ENCODE measurements at regions not wholly inside any gene's neighbourhood (a gene's known extent, or its start where the extent isn't known, plus 50 kb on each side); places are given as distances from the start of the nearest gene placed in this dataset.

DNA sequence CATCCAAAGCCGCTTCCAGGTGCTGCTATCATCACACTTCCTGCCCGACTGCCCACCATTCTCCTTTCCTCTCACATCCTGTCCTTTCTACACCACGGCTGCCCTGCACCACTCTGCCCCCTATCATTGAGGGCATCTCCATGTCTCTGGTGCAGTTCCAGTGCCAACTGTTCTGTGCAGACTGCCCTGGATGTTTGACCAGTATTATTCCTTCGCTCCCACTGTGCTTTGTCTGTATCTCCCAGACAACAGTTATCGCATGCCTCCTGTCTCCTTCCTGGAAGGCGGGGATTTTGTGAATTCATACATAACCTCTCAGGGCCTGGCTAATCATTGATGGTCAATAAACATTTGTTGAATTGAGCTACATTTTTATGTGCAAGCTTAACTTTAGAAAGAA, 63.6 kb upstream of the GNG12 start:
- TF ChIP-seq POLR2AphosphoS5 (IDR thresholded peaks at IDR 0.05; ENCODE audit: low read depth) (no peak), GABPA (IDR thresholded peaks at IDR 0.05; ENCODE audit: low read depth) (no peak)
- TF ChIP-seq, protein P1, sequence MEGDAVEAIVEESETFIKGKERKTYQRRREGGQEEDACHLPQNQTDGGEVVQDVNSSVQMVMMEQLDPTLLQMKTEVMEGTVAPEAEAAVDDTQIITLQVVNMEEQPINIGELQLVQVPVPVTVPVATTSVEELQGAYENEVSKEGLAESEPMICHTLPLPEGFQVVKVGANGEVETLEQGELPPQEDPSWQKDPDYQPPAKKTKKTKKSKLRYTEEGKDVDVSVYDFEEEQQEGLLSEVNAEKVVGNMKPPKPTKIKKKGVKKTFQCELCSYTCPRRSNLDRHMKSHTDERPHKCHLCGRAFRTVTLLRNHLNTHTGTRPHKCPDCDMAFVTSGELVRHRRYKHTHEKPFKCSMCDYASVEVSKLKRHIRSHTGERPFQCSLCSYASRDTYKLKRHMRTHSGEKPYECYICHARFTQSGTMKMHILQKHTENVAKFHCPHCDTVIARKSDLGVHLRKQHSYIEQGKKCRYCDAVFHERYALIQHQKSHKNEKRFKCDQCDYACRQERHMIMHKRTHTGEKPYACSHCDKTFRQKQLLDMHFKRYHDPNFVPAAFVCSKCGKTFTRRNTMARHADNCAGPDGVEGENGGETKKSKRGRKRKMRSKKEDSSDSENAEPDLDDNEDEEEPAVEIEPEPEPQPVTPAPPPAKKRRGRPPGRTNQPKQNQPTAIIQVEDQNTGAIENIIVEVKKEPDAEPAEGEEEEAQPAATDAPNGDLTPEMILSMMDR (IDR thresholded peaks at IDR 0.05; ENCODE audit: insufficient read depth, low read length) = no peak
- TF ChIP-seq, protein P2, sequence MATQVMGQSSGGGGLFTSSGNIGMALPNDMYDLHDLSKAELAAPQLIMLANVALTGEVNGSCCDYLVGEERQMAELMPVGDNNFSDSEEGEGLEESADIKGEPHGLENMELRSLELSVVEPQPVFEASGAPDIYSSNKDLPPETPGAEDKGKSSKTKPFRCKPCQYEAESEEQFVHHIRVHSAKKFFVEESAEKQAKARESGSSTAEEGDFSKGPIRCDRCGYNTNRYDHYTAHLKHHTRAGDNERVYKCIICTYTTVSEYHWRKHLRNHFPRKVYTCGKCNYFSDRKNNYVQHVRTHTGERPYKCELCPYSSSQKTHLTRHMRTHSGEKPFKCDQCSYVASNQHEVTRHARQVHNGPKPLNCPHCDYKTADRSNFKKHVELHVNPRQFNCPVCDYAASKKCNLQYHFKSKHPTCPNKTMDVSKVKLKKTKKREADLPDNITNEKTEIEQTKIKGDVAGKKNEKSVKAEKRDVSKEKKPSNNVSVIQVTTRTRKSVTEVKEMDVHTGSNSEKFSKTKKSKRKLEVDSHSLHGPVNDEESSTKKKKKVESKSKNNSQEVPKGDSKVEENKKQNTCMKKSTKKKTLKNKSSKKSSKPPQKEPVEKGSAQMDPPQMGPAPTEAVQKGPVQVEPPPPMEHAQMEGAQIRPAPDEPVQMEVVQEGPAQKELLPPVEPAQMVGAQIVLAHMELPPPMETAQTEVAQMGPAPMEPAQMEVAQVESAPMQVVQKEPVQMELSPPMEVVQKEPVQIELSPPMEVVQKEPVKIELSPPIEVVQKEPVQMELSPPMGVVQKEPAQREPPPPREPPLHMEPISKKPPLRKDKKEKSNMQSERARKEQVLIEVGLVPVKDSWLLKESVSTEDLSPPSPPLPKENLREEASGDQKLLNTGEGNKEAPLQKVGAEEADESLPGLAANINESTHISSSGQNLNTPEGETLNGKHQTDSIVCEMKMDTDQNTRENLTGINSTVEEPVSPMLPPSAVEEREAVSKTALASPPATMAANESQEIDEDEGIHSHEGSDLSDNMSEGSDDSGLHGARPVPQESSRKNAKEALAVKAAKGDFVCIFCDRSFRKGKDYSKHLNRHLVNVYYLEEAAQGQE (IDR thresholded peaks at IDR 0.05; ENCODE audit: insufficient replicate concordance, low read depth) = no peak
